Panc1 (cell line): ENCODE measurements at regions not wholly inside any gene's neighbourhood (a gene's known extent, or its start where the extent isn't known, plus 50 kb on each side); places are given as distances from the start of the nearest gene placed in this dataset.

Experiments
- ATAC-seq: fragments of 200-7000 bp; cut with Tn5 transposase; 2 replicates; pipeline ENCODE4 v1.9.1; 2020; ENCODE audit warnings: mild to moderate bottlenecking, moderate library complexity
- BruUV-seq: library from RNA; stranded (reverse); fragments of 400-500 nt; replicated peaks from 2 replicates; lab custom pipeline; 2021; lab: Mats Ljungman, UMichigan
- CTCF ChIA-PET: fragments of 300-600 bp; sonication (Branson Sonifier 250); formaldehyde crosslinking; loops from one replicate; lab custom pipeline; 2022; ENCODE audit warnings: antibody characterized with exemption; lab: Charles Lee
- POLR2A ChIA-PET: fragments of 300-600 bp; sonication (Branson Sonifier 250); formaldehyde crosslinking; loops from one replicate; lab custom pipeline; 2022; ENCODE audit warnings: antibody characterized with exemption; lab: Charles Lee
- DNase-seq: peaks from one replicate; pipeline ENCODE4 v3.0.0-alpha.2; 2010; ENCODE audit warnings: low read depth, low spot score
- H3K27ac ChIP-seq: 2 replicates; pipeline ENCODE4 v1.5.1; 2011; ENCODE audit warnings: mild to moderate bottlenecking, low read length, inconsistent platforms
- H3K27me3 ChIP-seq: fragments of 200-500 bp; sonication (Bioruptor generic); 2 replicates; pipeline ENCODE4 v1.6.0; 2014; ENCODE audit warnings: low read length, inconsistent platforms; ENCODE audit not compliant: control insufficient read depth, insufficient read depth
- H3K36me3 ChIP-seq: fragments of 200-500 bp; sonication (Bioruptor generic); 2 replicates; pipeline ENCODE4 v1.5.1; 2014; ENCODE audit warnings: inconsistent platforms, mild to moderate bottlenecking, low read length, moderate library complexity; ENCODE audit not compliant: control insufficient read depth, insufficient read depth
- H3K4me1 ChIP-seq: 2 replicates; pipeline ENCODE4 v1.5.1; 2011; ENCODE audit warnings: inconsistent platforms, mild to moderate bottlenecking, low read length, moderate library complexity; ENCODE audit not compliant: control insufficient read depth, insufficient read depth
- H3K4me3 ChIP-seq, 2 experiments: 2 replicates each; pipeline ENCODE4 v1.5.1; 2011 to 2012; ENCODE audit warnings: low read depth in 2 of 2, low read length in 2 of 2, mild to moderate bottlenecking in 2 of 2, inconsistent platforms in 1 of 2, moderate library complexity in 1 of 2
- H3K9me3 ChIP-seq: fragments of 200-500 bp; sonication (Bioruptor generic); 2 replicates; pipeline ENCODE4 v1.5.1; 2014; ENCODE audit warnings: low read depth, mild to moderate bottlenecking, inconsistent platforms, low read length, moderate library complexity; ENCODE audit not compliant: control insufficient read depth, insufficient read depth
- POLR2AphosphoS5 ChIP-seq: IDR thresholded peaks from 2 replicates; pipeline ENCODE4 v1.6.1; 2012; ENCODE audit warnings: mild to moderate bottlenecking, low read depth, low read length, moderate library complexity
- SIN3A ChIP-seq: IDR thresholded peaks from 2 replicates; pipeline ENCODE4 v1.6.1; 2012; ENCODE audit warnings: low read depth, mild to moderate bottlenecking, low read length, moderate library complexity, borderline replicate concordance; ENCODE audit not compliant: insufficient read depth
- TCF7L2 ChIP-seq: IDR thresholded peaks from 2 replicates; pipeline ENCODE4 v1.6.1; 2011; ENCODE audit warnings: mild to moderate bottlenecking, low read depth, low read length, inconsistent platforms
- in situ Hi-C: cut with HindIII; loops from 2 replicates; pipeline ENCODE4 v1.10.0; 2016; ENCODE audit warnings: low sequenced_read_pairs, low pct_unique_long_range_greater_than_20kb
- intact Hi-C: fragments of 100-400 bp; cut with micrococcal nuclease; formaldehyde crosslinking; loops from one replicate; pipeline ENCODE4 v1.10.0; 2022; ENCODE audit not compliant: unreplicated experiment
- TF ChIP-seq, protein P1 (sequence below), 2 experiments: IDR thresholded peaks; 2 replicates each; pipeline ENCODE4 v1.6.1; 2011 to 2012; ENCODE audit warnings: low read depth in 2 of 2, control low read depth in 1 of 2, low read length in 1 of 2, mild to moderate bottlenecking in 1 of 2, moderate library complexity in 1 of 2; ENCODE audit not compliant: insufficient read depth in 1 of 2
- TF ChIP-seq, protein P2 (sequence below): fragments of 450-650 bp; IDR thresholded peaks from 2 replicates; pipeline ENCODE4 v1.5.1; 2017; ENCODE audit warnings: mild to moderate bottlenecking

- BruUV-seq, result no TSS peak
- in situ Hi-C loops, result no loop called here
Measured at GRCh38 chr11:69376155-69377028, 82.4 kb downstream of the MYEOV start.

GRCh38 chr11:69377029-69377952 is 83.3 kb downstream of the MYEOV start:
- ATAC-seq, result peak; percentile 49
- CTCF ChIA-PET, result interaction anchor here (0.6 to 0.8 kb wide), 2 partner anchors 276 to 496 kb away, joined by 3 to 4 read pairs; no protein-coding TSS in a partner anchor
- POLR2A ChIA-PET, result interaction anchor here (1.0 kb wide), 1 partner anchor 80 kb away, joined by 4 read pairs; no protein-coding TSS in a partner anchor
- H3K9me3 ChIP-seq, result no peaks in the 10 kb centered on the region
- no peak for DNase-seq
- H3K27me3 ChIP-seq, result no peaks in the 10 kb centered on the region
- peak overlapping the region; percentile 1 to 51; a peak in 3 of 4 replicates for H3K4me3 ChIP-seq
- peak overlapping the region; percentile 76 for H3K27ac ChIP-seq
- H3K4me1 ChIP-seq, result peaks cover 59% of the 10 kb centered on the region
- BruUV-seq, result no TSS peak
- H3K36me3 ChIP-seq, result no peaks in the 10 kb centered on the region
- in situ Hi-C loops, result no loop called here
- TF ChIP-seq SIN3A (no peak; the same call in 1 of the 2 replicates), POLR2AphosphoS5 (0 out of 2 replicates have a peak, but pooled peaks have one; percentile 25), TCF7L2 (no peak)
- TF ChIP-seq, protein P1, sequence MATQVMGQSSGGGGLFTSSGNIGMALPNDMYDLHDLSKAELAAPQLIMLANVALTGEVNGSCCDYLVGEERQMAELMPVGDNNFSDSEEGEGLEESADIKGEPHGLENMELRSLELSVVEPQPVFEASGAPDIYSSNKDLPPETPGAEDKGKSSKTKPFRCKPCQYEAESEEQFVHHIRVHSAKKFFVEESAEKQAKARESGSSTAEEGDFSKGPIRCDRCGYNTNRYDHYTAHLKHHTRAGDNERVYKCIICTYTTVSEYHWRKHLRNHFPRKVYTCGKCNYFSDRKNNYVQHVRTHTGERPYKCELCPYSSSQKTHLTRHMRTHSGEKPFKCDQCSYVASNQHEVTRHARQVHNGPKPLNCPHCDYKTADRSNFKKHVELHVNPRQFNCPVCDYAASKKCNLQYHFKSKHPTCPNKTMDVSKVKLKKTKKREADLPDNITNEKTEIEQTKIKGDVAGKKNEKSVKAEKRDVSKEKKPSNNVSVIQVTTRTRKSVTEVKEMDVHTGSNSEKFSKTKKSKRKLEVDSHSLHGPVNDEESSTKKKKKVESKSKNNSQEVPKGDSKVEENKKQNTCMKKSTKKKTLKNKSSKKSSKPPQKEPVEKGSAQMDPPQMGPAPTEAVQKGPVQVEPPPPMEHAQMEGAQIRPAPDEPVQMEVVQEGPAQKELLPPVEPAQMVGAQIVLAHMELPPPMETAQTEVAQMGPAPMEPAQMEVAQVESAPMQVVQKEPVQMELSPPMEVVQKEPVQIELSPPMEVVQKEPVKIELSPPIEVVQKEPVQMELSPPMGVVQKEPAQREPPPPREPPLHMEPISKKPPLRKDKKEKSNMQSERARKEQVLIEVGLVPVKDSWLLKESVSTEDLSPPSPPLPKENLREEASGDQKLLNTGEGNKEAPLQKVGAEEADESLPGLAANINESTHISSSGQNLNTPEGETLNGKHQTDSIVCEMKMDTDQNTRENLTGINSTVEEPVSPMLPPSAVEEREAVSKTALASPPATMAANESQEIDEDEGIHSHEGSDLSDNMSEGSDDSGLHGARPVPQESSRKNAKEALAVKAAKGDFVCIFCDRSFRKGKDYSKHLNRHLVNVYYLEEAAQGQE (IDR thresholded peaks at IDR 0.05; ENCODE audit: insufficient read depth in 1 of 2, low read depth in 2 of 2, low read length in 1 of 2), result 0 out of 4 replicates have a peak, but pooled peaks of 1 of the 2 experiments have one; percentile 5
- TF ChIP-seq, protein P2, sequence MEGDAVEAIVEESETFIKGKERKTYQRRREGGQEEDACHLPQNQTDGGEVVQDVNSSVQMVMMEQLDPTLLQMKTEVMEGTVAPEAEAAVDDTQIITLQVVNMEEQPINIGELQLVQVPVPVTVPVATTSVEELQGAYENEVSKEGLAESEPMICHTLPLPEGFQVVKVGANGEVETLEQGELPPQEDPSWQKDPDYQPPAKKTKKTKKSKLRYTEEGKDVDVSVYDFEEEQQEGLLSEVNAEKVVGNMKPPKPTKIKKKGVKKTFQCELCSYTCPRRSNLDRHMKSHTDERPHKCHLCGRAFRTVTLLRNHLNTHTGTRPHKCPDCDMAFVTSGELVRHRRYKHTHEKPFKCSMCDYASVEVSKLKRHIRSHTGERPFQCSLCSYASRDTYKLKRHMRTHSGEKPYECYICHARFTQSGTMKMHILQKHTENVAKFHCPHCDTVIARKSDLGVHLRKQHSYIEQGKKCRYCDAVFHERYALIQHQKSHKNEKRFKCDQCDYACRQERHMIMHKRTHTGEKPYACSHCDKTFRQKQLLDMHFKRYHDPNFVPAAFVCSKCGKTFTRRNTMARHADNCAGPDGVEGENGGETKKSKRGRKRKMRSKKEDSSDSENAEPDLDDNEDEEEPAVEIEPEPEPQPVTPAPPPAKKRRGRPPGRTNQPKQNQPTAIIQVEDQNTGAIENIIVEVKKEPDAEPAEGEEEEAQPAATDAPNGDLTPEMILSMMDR, result no peak
- intact Hi-C loops, result loop anchor here (5.0 to 10.0 kb wide), 2 partner anchors 262 to 265 kb away; partner anchors contain the start of gene CCND1

More at GRCh38 chr11:69376155-69377028, 82.4 kb downstream of the MYEOV start:
- TF ChIP-seq, protein P1 (IDR thresholded peaks at IDR 0.05; ENCODE audit: insufficient read depth in 1 of 2, low read depth in 2 of 2, low read length in 1 of 2), result no peak
- CTCF ChIA-PET, result interaction anchor here (0.6 kb wide), 1 partner anchor 38 kb away, joined by 3 read pairs; no protein-coding TSS in a partner anchor
- no peaks in the 10 kb centered on the region for H3K36me3 ChIP-seq
- DNase-seq, result no peak
- no peaks in the 10 kb centered on the region for H3K27me3 ChIP-seq
- peak overlapping the region; percentile 1 to 51; a peak in 3 of 4 replicates for H3K4me3 ChIP-seq
- H3K27ac ChIP-seq, result peak overlapping the region; percentile 62
- no peaks in the 10 kb centered on the region for H3K9me3 ChIP-seq
- peak; percentile 31 for ATAC-seq
- POLR2A ChIA-PET, result interaction anchor here (1.3 kb wide), 1 partner anchor 82 kb away, joined by 4 read pairs; the partner anchor contains the start of gene MYEOV
- intact Hi-C loops, result loop anchor here (5.0 to 10.0 kb wide), 2 partner anchors 262 to 266 kb away; partner anchors contain the start of gene CCND1
- peaks cover 54% of the 10 kb centered on the region for H3K4me1 ChIP-seq
